GM20000 (cell line): ENCODE measurements at regions not wholly inside any gene's neighbourhood (a gene's known extent, or its start where the extent isn't known, plus 50 kb on each side); places are given as distances from the start of the nearest gene placed in this dataset.

Experiments
- DNase-seq: peaks from one replicate; pipeline ENCODE4 v3.0.0; 2012; ENCODE audit warnings: low spot score
- TF ChIP-seq, protein P1 (sequence below): IDR thresholded peaks from 2 replicates; pipeline ENCODE4 v1.5.1; 2012; ENCODE audit warnings: mild to moderate bottlenecking, control low read depth; ENCODE audit errors: extremely low read depth, missing control alignments

DNA sequence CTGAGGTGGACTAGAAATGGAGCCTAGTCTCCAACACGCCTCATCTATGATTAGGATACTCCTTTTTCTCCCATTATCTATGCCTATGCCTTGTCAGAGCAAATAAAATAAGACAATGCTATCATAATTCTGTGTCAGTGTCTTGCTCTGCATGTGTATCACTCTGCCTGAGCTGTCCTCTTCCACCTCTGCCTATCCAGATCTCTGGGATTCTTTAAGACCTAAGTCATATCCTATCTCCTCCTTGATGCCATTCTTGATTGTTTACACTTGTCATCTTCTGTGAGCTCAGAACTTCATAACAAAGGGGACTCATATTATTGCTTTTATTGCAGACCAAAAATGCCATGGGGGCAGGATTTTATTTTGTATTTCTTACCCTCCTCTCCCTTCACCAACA lies 351.2 kb upstream of the C9orf72 start:
- no peak for DNase-seq
- TF ChIP-seq, protein P1, sequence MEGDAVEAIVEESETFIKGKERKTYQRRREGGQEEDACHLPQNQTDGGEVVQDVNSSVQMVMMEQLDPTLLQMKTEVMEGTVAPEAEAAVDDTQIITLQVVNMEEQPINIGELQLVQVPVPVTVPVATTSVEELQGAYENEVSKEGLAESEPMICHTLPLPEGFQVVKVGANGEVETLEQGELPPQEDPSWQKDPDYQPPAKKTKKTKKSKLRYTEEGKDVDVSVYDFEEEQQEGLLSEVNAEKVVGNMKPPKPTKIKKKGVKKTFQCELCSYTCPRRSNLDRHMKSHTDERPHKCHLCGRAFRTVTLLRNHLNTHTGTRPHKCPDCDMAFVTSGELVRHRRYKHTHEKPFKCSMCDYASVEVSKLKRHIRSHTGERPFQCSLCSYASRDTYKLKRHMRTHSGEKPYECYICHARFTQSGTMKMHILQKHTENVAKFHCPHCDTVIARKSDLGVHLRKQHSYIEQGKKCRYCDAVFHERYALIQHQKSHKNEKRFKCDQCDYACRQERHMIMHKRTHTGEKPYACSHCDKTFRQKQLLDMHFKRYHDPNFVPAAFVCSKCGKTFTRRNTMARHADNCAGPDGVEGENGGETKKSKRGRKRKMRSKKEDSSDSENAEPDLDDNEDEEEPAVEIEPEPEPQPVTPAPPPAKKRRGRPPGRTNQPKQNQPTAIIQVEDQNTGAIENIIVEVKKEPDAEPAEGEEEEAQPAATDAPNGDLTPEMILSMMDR, result no peak

DNA sequence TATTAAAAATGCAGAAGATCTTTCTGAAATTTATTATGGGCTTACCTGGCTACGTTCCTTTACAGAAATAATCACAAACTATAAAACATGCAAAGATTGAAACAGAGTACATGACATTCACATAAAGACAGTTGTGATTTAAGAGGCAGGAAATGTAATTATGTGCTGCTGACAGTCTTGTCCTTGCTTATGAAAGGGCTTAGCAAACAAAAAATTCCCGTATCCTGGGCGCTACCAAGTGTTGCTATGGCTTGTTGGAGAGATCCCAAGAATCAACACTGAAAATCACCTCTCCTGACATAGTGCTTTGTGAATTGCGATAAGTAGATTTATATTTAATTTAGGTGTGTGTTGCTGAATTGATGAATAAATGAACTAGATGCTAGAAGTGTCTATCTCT lies 352.5 kb upstream of the C9orf72 start:
- TF ChIP-seq, protein P1, result no peak
- DNase-seq, result no peak

- TF ChIP-seq, protein P1, result no peak
- no peak for DNase-seq
Observed at GRCh38 chr9:27929841-27930240, 356.6 kb upstream of the C9orf72 start.

DNA sequence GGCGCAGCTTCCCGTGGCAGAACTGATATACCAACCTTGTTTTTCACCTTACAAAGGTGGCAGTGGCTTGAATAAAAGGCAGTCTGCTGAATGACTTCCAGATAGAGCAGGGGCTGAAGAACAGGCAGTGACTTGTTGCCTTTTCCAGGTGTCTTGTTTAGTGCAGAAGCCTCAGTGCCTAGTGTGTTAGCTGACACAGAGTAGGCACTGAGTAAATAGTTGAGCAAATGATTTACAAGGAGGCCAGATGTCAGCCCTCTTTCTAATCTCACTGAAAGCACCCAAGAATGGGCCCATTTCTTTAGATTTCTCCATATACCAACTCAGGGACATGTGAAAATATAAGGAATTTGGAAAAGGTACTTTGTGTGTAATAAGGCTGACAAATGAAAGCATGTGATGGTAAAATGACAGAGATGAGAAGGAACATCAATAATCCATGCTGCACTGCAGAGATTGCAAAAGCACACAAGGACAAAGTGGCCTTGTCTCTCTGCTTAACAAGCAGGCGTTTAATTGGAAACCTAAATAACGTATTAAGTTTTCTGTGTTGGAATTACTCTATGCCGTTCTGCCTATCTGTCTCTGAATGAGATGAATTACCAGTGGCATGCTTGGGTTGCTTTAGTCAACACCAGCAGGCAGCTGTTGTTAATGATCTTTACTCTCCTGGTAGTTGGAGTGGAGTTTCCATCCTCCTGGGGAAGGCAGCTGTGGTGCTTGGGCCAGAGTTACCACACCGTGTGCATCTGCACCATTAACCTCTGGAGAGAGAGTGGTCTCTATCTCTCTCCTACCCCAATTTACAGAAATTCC lies 360.1 kb upstream of the C9orf72 start:
- no peak for DNase-seq

GRCh38 chr9:27934471-27934870 lies 361.2 kb upstream of the C9orf72 start:
- DNase-seq, result no peak
- TF ChIP-seq, protein P1, result no peak

More for the DNA sequence above, 360.1 kb upstream of the C9orf72 start:
- TF ChIP-seq, protein P1, result no peak

- TF ChIP-seq, protein P1, result no peak
- DNase-seq, result no peak
Observed at GRCh38 chr9:27939186-27939585, 365.9 kb upstream of the C9orf72 start.

- TF ChIP-seq, protein P1, result no peak
- DNase-seq, result no peak
Observed at GRCh38 chr9:27940535-27940934, 367.3 kb upstream of the C9orf72 start.
